HG02973 (cell line): ENCODE measurements at regions not wholly inside any gene's neighbourhood (a gene's known extent, or its start where the extent isn't known, plus 50 kb on each side); places are given as distances from the start of the nearest gene placed in this dataset.
"Not testable (repeated sequence)": the region's sequence is repeated elsewhere in the genome, so short reads cannot be mapped to it uniquely, and the experiment has no call there.

Source experiments
- ATAC-seq: cut with Tn5 transposase; IDR thresholded peaks from one replicate; pipeline ENCODE4 v1.9.1; 2021; ENCODE audit warnings: moderate library complexity; ENCODE audit not compliant: unreplicated experiment

- ATAC-seq = not testable (repeated sequence)
These were observed 5417.4 kb upstream of the TPTE start for GRCh38 chr21:5103880-5104561.

DNA sequence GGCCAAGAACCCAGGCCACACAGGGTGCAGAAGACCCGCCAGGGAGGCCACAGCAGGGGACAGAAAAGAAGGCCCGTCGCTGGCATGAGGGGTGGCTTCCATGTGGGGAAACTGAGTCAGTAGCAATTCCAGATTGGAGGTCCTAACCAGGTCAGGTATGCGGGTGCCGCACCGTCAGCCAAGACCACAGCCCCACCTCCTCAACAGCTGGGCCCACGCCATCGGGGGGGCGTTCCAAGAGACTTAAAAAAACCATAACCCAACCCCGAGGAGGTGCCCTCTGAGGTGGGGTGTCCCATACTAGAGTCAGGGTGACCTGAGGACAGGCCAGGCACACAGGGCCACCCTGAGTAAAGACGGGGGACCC lies 5416.8 kb upstream of the TPTE start:
- ATAC-seq = not testable (repeated sequence)

GRCh38 chr21:5105939-5106708 lies 5415.3 kb upstream of the TPTE start:
- peak; percentile 31 for ATAC-seq

DNA sequence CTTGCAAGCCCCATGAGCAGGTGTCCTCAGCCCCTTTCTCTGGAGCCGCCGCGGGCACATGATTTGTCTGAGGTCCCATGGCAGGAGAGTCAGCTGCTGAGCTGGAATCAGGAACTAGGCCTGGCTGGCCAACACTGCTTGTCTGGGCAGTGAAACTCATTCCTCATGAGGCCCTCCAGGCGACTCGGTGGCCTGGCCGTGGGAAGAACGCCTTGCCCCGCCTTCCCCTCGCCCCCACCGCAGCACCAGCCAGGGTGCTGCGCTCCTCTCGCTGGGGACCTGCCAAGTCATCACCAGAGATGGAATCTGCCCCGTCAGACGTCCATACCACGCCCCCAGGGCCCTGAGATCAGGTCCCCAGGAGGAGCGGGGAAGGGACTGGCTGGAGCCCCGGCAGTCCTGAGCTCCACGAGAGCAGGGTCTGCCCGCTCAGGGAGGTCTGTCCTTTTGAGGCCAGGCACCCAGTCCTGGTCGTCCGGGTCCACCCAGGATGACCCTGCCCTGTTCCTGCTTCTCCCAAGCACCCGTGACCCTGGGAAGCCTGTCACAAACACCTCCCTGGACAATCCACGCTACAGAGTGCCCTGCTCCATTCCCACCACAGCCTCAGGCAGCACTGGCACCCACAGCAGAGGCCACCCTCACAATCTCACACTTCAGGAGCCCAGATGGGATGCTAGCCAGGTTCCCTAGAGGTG lies 5414.5 kb upstream of the TPTE start:
- ATAC-seq = peak; percentile 15

DNA sequence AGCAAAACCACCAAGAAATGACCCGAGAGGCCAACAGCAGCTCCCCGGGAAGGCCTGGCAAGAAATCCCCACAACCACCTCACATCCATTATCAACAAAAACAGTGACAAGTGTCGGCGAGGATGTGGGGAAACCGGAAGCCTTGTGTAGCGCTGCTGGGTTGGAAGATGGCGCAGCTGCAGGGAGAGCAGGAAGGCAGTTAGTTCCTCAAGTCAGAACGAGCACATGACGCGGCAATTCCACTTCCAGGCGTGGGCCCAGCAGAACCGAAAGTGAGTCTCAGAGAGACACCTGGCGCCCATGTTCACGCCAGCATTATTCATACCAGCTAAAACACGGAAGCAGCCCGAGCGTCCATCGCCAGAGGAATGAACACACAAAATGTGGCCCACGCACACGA lies 5413.7 kb upstream of the TPTE start:
- ATAC-seq = not testable (repeated sequence)

- not testable (repeated sequence) for ATAC-seq
These were observed 5413.2 kb upstream of the TPTE start for GRCh38 chr21:5108048-5108775.

GRCh38 chr21:5111197-5111596 lies 5410.2 kb upstream of the TPTE start:
- not testable (repeated sequence) for ATAC-seq

DNA sequence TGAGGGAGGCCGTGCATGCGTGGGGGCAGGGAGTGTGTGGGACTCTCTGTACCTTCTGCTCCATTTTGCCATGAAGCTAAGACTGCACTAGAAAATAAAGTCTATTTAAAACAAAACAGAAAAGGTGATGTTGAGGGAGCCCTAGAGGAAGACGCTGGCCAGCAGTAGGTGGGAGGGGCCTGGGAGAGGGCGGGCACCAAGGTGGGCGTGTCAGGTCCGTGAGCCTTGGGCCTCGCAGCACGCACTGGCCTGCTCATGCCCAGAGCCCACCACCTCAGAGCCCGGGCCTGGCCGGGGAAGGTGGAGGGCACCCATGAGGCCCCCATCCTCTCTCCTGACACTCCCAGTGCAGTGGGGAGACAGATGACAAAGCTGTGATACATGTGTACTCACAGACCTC lies 5408.3 kb upstream of the TPTE start:
- not testable (repeated sequence) for ATAC-seq

GRCh38 chr21:5114468-5114867 lies 5406.9 kb upstream of the TPTE start:
- ATAC-seq = not testable (repeated sequence)

GRCh38 chr21:5114893-5115645 lies 5406.3 kb upstream of the TPTE start:
- not testable (repeated sequence) for ATAC-seq

DNA sequence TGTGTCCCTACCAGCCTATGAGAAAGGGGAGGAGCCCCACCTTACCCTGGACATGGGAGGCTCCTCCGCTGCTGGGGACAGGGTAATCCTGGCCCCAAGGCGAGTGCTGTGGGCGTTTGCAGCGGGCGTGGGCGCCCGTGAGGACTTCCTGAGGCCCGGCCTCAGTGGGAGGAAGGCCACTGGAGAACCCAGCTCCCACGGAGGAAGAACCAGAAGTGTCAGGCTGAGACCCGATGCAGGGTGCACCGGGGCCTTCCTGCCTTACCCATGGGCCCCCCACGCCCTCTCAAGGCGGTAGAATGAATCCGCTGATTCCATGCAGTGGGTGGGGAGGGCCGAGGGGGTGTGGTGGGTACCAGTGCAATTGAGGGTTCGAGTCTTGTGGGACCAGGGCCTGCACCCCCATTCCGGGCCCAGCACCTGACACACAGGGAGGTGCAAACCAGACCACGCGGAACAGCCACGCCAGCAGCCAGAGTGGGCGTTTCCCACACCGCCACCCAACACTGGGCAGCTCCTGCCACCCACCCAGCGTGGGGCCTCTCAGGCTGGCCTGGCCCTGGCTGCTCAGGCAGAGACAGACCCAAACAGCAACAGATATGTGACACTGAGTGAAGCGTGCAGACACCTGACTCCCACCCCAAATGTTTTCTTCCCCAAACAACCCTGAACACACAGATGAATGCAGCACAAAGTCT lies 5405.6 kb upstream of the TPTE start:
- not testable (repeated sequence) for ATAC-seq

DNA sequence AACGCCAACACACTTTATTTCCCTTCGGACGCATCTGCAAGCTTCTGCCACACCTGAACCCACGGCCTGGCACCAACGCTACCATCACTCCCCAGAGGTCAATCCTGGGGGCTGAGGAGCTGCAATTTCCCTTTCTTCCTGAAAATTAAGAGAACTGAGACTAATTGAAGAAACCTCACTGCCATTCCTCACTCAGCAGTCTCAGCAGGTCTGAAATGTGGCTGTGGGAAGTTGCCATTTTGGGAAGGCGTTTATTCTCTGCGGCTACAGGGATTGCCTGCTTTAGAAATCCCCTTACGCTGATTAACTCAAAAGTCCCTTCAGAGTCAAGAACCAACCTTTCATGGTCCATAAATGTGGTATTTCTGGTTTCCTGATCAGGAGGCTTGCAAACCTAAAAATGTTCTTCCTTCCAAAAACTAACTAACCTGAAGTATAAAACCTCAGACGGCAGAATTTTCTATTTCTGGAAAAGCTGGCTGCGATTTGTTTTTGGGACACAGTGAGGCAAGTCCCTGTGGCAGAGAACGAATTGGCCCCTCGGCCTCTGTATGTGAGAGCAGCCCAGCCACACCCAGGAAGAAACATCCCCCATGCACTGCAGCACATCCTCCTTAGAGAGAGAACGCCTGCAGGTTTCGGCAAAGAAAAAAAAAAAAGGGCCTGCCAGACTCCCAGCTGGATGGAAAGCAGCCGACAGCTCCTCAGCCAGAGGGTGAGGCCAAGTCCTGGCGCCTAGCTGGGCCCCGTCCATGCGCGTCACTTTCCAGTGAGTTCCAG lies 5404.8 kb upstream of the TPTE start:
- ATAC-seq = not testable (repeated sequence)

- not testable (repeated sequence) for ATAC-seq
These were observed 5404.2 kb upstream of the TPTE start for GRCh38 chr21:5117135-5117534.

DNA sequence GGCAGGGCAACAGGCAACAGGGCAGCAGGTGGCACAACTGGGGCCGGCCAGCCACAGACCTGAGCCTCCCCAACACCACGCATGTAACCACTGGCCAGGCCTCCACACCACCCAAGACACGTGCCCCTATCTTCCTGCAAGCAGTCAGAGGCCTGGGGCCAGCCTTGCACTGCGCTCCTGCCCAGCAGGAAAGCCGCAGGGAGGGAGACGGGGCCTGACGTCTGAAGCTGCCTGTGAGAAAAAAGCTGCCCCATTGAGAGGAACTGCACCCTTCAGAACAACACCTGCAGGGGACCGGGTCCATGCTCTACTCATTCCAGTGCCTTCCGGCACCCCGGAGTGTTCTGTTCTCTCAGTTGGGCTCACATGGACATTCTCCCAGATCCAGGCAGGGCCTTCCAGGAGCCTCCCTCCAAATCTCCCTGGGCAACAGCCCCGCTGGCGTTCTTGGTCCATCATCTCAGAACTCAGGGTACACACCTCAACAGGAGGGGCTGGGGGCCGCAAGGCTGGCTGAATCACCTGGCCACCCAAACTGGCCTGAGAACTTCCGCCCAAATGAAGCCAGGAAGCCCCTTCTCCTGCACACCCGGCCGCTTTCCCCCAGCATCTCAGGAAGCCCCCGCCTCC lies 5403.6 kb upstream of the TPTE start:
- ATAC-seq = not testable (repeated sequence)

DNA sequence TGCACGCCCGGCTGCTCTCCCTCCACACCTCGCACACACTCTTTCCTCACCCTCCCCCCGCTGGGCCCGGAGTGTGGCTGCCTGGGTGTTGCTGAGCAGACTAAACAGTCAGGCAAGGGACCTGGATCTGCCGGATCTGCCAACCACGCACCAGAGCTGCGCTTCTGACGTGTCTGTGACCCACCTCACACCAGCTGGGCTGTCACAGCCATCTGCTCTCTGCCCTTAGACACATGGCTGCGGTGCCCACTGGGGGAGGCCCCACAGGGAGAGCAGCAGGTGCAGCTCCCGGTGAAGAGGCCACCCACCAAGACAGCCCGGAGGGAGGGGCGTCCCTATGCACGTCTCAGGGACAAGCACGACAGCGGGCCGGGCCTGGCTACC lies 5403.1 kb upstream of the TPTE start:
- not testable (repeated sequence) for ATAC-seq

- not testable (repeated sequence) for ATAC-seq
These were observed 5402.2 kb upstream of the TPTE start for GRCh38 chr21:5119179-5119578.

DNA sequence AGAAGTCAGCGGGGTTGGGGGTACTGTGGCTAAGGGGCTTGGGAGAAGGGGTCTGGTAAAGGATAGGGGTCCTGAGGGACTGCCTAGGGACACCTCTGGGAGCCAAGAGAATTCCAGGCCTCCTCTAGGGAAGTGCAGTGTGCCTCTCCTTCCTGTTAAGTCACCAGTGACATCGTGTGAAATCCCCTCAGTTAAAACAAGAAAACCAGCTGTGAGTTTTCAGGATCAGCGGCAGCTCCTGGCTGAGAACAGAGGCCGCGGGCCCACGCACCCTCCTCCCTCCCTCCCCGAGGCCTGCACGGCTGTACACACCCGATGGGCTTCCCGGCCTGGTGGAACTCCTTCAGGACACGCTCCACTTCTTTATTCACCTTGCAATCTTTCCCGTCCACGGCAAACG lies 5400.0 kb upstream of the TPTE start:
- not testable (repeated sequence) for ATAC-seq

GRCh38 chr21:5121849-5122248 lies 5399.5 kb upstream of the TPTE start:
- not testable (repeated sequence) for ATAC-seq
